Esophagus muscularis mucosa (tissue), 4 donors: ENCODE measurements at regions not wholly inside any gene's neighbourhood (a gene's known extent, or its start where the extent isn't known, plus 50 kb on each side); places are given as distances from the start of the nearest gene placed in this dataset.

Experiments
- DNase-seq: peaks from one replicate; pipeline ENCODE4 v3.0.0-alpha.2; 2017; ENCODE audit errors: extremely low spot score
- H3K27ac ChIP-seq, 4 donors: fragments of 200-600 bp; sonication (generic); replicated peaks in 1 of 4; 1 replicate in 3 of 4; 2 replicates in 1 of 4; pipeline ENCODE4 v1.5.1; 2016 to 2019; ENCODE audit warnings: mild to moderate bottlenecking in 1 of 4
- H3K27me3 ChIP-seq, 4 donors: fragments of 200-600 bp; sonication (generic); one replicate each; pipeline versions ENCODE4 v1.5.1 to v1.6.0; 2016 to 2019
- H3K36me3 ChIP-seq, 4 donors: fragments of 200-600 bp; sonication (generic); one replicate each; pipeline ENCODE4 v1.5.1; 2016 to 2019
- H3K4me1 ChIP-seq, 4 donors: fragments of 200-600 bp; sonication (generic); one replicate each; pipeline ENCODE4 v1.5.1; 2016 to 2019
- H3K4me3 ChIP-seq, 4 donors: fragments of 200-600 bp; sonication (generic); 1 replicate in 2 of 4; 2 replicates in 2 of 4; pipeline ENCODE4 v1.5.1; 2016 to 2019; ENCODE audit warnings: mild to moderate bottlenecking in 4 of 4, moderate library complexity in 1 of 4
- H3K9me3 ChIP-seq, 4 donors: fragments of 200-600 bp; sonication (generic); 1 replicate in 3 of 4; 2 replicates in 1 of 4; pipeline ENCODE4 v1.5.1; 2016 to 2019
- CTCF ChIP-seq, 3 experiments: fragments of 200-600 bp in 2 of 3; fragments of 450-650 bp in 1 of 3; sonication (generic) in 2 of 3; IDR thresholded peaks; one replicate each; pipeline ENCODE4 v1.5.1; 2017 to 2019; ENCODE audit warnings: antibody characterized with exemption in 3 of 3, mild to moderate bottlenecking in 2 of 3, moderate library complexity in 1 of 3
- EP300 ChIP-seq: sonication (generic); formaldehyde crosslinking; IDR thresholded peaks from one replicate; pipeline ENCODE4 v1.6.1; 2017; ENCODE audit warnings: antibody characterized with exemption
- POLR2A ChIP-seq: fragments of 450-650 bp; IDR thresholded peaks from one replicate; pipeline ENCODE4 v1.6.1; 2017; ENCODE audit warnings: antibody characterized with exemption, moderate library complexity, mild to moderate bottlenecking, low read depth
- POLR2AphosphoS5 ChIP-seq, 2 donors: sonication (generic); formaldehyde crosslinking; IDR thresholded peaks; one replicate each; pipeline ENCODE4 v1.6.1; 2017; ENCODE audit warnings: antibody characterized with exemption in 2 of 2
- WGBS: methylation state at CpG from one replicate; pipeline ENCODE4 v1.1.5; 2018; 5-methylcytosine and 5-hydroxymethylcytosine counted together
- intact Hi-C: fragments of 100-400 bp; cut with DNase I; formaldehyde crosslinking; loops from one replicate; pipeline ENCODE4 v1.15.1; 2023

- Histone ChIP-seq H3K36me3 (no peaks in the 10 kb centered on the region), H3K27ac (no peak overlapping the region), H3K4me1 (no peaks in the 10 kb centered on the region), H3K4me3 (no peak overlapping the region), H3K27me3 (no peaks in the 10 kb centered on the region), H3K9me3 (no peaks in the 10 kb centered on the region)
- no peak for TF ChIP-seq EP300
- intact Hi-C loops: no loop called here
- no peak for DNase-seq
Observed at GRCh38 chr10:10211409-10211808, 806.3 kb upstream of the CELF2 start.

- H3K4me1 ChIP-seq: no peaks in the 10 kb centered on the region
- no peaks in the 10 kb centered on the region for H3K9me3 ChIP-seq
- no peaks in the 10 kb centered on the region for H3K27me3 ChIP-seq
- intact Hi-C loops: no loop called here
- TF ChIP-seq CTCF (IDR thresholded peaks at IDR 0.05) (no peak), POLR2AphosphoS5 (IDR thresholded peaks at IDR 0.05) (no peak), EP300 (no peak), POLR2A (no peak)
- DNase-seq: no peak
- no peak overlapping the region for H3K4me3 ChIP-seq
- H3K27ac ChIP-seq: no peak overlapping the region
- no peaks in the 10 kb centered on the region for H3K36me3 ChIP-seq
- WGBS: 93% methylated on average over 5 of the region's 5 CpGs
Observed at GRCh38 chr10:10213237-10213636, 804.4 kb upstream of the CELF2 start.

GRCh38 chr10:10222304-10222841, 795.3 kb upstream of the CELF2 start:
- no peak overlapping the region for H3K4me3 ChIP-seq
- intact Hi-C loops: no loop called here
- TF ChIP-seq POLR2AphosphoS5 (IDR thresholded peaks at IDR 0.05) (no peak), CTCF (IDR thresholded peaks at IDR 0.05) (no peak), POLR2A (no peak), EP300 (no peak)
- DNase-seq: no peak
- H3K4me1 ChIP-seq: no peaks in the 10 kb centered on the region
- H3K36me3 ChIP-seq: no peaks in the 10 kb centered on the region
- H3K9me3 ChIP-seq: no peaks in the 10 kb centered on the region
- H3K27me3 ChIP-seq: no peaks in the 10 kb centered on the region
- H3K27ac ChIP-seq: no peak overlapping the region
- 94% methylated on average over 4 of the region's 4 CpGs for WGBS

- WGBS: 95% methylated on average over 3 of the region's 3 CpGs
- Histone ChIP-seq H3K4me1 (no peaks in the 10 kb centered on the region), H3K9me3 (no peaks in the 10 kb centered on the region), H3K4me3 (no peak overlapping the region), H3K27me3 (no peaks in the 10 kb centered on the region), H3K27ac (no peak overlapping the region), H3K36me3 (no peaks in the 10 kb centered on the region)
- DNase-seq: no peak
- TF ChIP-seq CTCF (IDR thresholded peaks at IDR 0.05) (no peak), POLR2A (no peak), EP300 (no peak)
- intact Hi-C loops: no loop called here
Observed at GRCh38 chr10:10223131-10223530, 794.5 kb upstream of the CELF2 start.

GRCh38 chr10:10225136-10225676, 792.5 kb upstream of the CELF2 start:
- no peak overlapping the region for H3K27ac ChIP-seq
- intact Hi-C loops: no loop called here
- no peaks in the 10 kb centered on the region for H3K27me3 ChIP-seq

More at GRCh38 chr10:10225136-10225676, 792.5 kb upstream of the CELF2 start:
- no peaks in the 10 kb centered on the region for H3K9me3 ChIP-seq
- H3K36me3 ChIP-seq: no peaks in the 10 kb centered on the region
- 63% methylated on average over 4 of the region's 4 CpGs for WGBS
- TF ChIP-seq POLR2AphosphoS5 (IDR thresholded peaks at IDR 0.05) (no peak), CTCF (IDR thresholded peaks at IDR 0.05) (no peak), EP300 (no peak), POLR2A (no peak)
- no peak for DNase-seq
- no peaks in the 10 kb centered on the region for H3K4me1 ChIP-seq
- no peak overlapping the region for H3K4me3 ChIP-seq
